ENCODE measurements at regions not wholly inside any gene's neighbourhood (a gene's known extent, or its start where the extent isn't known, plus 50 kb on each side); places are given as distances from the start of the nearest gene placed in this dataset.

DNA sequence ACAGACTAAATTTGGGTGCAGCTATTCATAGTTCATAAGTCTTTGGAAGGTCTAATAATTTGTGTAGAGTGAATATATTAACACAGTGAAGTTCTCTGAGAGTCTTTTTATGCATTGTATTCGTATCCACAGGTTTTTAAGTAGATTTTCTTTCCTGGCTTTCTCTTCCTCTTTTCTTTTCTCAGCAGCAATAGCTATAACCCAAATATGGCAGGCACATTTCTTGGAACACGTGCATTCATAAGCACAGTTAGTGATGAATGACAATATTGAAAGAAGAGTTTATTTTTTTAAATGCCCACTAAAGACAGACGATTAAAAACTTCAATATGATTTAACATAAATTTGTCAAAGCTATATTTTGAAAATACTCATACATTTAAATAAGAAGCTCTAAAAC is 220.5 kb upstream of the MBL2 start:
- TF ChIP-seq CTCF (IDR thresholded peaks at IDR 0.05) (no peak), POLR2A (IDR thresholded peaks at IDR 0.05) (no peak)
